Ishikawa (cell line): ENCODE measurements at regions not wholly inside any gene's neighbourhood (a gene's known extent, or its start where the extent isn't known, plus 50 kb on each side); places are given as distances from the start of the nearest gene placed in this dataset.

Source experiments
- CEBPB ChIP-seq: IDR thresholded peaks from 2 replicates; pipeline ENCODE4 v1.6.1; 2012
- CREB1 ChIP-seq: IDR thresholded peaks from 2 replicates; pipeline ENCODE4 v1.6.1; 2012; ENCODE audit warnings: low read depth
- EGR1 ChIP-seq: IDR thresholded peaks from 2 replicates; pipeline ENCODE4 v1.6.1; 2012
- EP300 ChIP-seq: IDR thresholded peaks from 2 replicates; pipeline ENCODE4 v1.6.1; 2012; ENCODE audit warnings: borderline replicate concordance
- FOXM1 ChIP-seq: IDR thresholded peaks from 2 replicates; pipeline ENCODE4 v1.6.1; 2012; ENCODE audit warnings: low read depth, borderline replicate concordance
- NFIC ChIP-seq: IDR thresholded peaks from 2 replicates; pipeline ENCODE4 v1.6.1; 2012
- RAD21 ChIP-seq: IDR thresholded peaks from 2 replicates; pipeline ENCODE4 v1.6.1; 2012; ENCODE audit warnings: low read depth
- TAF1 ChIP-seq: IDR thresholded peaks from 2 replicates; pipeline ENCODE4 v1.6.1; 2012; ENCODE audit warnings: low read depth, mild to moderate bottlenecking
- TCF12 ChIP-seq: IDR thresholded peaks from 2 replicates; pipeline ENCODE4 v1.6.1; 2012; ENCODE audit warnings: low read depth
- TEAD4 ChIP-seq: IDR thresholded peaks from 2 replicates; pipeline ENCODE4 v1.6.1; 2012
- YY1 ChIP-seq: IDR thresholded peaks from 2 replicates; pipeline ENCODE4 v1.6.1; 2012; ENCODE audit warnings: low read depth
- ZBTB7A ChIP-seq: IDR thresholded peaks from 2 replicates; pipeline ENCODE4 v1.6.1; 2012; ENCODE audit warnings: low read depth
- TF ChIP-seq, protein P1 (sequence below): IDR thresholded peaks from 2 replicates; pipeline ENCODE4 v1.6.1; 2012; ENCODE audit warnings: low read depth, mild to moderate bottlenecking
- TF ChIP-seq, protein P2 (sequence below): IDR thresholded peaks from 2 replicates; pipeline ENCODE4 v1.6.1; 2012
- TF ChIP-seq, protein P3 (sequence below): IDR thresholded peaks from 2 replicates; pipeline ENCODE4 v1.6.1; 2012

DNA sequence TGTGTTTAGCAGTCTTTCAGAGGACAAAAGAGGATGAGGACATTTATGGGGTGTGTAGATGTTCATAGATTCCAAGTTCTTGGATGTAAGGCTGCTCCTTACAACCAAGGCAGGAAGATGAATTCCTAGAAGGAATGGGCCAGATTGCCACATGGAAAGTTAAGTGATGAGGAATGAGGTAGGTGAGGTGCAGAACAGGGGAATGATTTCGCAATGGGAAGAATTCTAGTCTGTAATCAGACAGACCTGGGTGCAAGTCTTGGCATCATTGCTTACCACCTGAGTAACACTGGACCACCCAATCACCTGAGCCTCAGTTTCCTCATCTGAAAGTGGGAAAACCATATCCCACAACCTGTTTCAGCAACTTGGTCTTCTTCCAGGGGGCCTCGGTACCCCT is 174.9 kb downstream of the IER5 start:
- TF ChIP-seq CEBPB (peak; percentile 46), NFIC (no peak)

DNA sequence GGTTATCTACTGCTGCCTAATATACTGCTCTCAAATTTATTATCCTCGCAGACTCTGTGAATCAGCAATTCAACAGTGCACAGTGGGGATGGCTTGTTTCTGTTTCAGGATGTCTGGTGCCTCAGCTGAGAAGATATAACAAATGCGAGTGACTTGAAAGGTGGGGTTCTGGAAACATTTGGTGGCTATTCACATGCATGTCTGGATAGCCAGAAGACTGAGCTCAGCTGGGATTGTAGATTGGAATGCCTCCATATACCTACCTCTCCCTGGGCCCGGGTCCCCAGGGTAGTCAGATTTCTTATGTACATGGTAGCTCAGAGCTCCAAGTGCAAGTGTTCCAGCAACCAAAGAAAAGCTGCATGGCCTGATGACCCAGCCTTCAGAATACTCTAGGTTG is 176.3 kb downstream of the IER5 start:
- TF ChIP-seq, protein P1, sequence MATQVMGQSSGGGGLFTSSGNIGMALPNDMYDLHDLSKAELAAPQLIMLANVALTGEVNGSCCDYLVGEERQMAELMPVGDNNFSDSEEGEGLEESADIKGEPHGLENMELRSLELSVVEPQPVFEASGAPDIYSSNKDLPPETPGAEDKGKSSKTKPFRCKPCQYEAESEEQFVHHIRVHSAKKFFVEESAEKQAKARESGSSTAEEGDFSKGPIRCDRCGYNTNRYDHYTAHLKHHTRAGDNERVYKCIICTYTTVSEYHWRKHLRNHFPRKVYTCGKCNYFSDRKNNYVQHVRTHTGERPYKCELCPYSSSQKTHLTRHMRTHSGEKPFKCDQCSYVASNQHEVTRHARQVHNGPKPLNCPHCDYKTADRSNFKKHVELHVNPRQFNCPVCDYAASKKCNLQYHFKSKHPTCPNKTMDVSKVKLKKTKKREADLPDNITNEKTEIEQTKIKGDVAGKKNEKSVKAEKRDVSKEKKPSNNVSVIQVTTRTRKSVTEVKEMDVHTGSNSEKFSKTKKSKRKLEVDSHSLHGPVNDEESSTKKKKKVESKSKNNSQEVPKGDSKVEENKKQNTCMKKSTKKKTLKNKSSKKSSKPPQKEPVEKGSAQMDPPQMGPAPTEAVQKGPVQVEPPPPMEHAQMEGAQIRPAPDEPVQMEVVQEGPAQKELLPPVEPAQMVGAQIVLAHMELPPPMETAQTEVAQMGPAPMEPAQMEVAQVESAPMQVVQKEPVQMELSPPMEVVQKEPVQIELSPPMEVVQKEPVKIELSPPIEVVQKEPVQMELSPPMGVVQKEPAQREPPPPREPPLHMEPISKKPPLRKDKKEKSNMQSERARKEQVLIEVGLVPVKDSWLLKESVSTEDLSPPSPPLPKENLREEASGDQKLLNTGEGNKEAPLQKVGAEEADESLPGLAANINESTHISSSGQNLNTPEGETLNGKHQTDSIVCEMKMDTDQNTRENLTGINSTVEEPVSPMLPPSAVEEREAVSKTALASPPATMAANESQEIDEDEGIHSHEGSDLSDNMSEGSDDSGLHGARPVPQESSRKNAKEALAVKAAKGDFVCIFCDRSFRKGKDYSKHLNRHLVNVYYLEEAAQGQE: no peak
- TF ChIP-seq FOXM1: no peak
- no peak for TF ChIP-seq TCF12
- TF ChIP-seq YY1: no peak
- no peak for TF ChIP-seq EGR1
- TF ChIP-seq, protein P2, sequence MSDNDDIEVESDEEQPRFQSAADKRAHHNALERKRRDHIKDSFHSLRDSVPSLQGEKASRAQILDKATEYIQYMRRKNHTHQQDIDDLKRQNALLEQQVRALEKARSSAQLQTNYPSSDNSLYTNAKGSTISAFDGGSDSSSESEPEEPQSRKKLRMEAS: no peak
- TF ChIP-seq TAF1: no peak
- no peak for TF ChIP-seq EP300
- TF ChIP-seq ZBTB7A: no peak
- no peak for TF ChIP-seq TEAD4
- no peak for TF ChIP-seq RAD21
- TF ChIP-seq CREB1: no peak
- no peak for TF ChIP-seq CEBPB
- TF ChIP-seq, protein P3, sequence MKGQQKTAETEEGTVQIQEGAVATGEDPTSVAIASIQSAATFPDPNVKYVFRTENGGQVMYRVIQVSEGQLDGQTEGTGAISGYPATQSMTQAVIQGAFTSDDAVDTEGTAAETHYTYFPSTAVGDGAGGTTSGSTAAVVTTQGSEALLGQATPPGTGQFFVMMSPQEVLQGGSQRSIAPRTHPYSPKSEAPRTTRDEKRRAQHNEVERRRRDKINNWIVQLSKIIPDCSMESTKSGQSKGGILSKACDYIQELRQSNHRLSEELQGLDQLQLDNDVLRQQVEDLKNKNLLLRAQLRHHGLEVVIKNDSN: no peak
- no peak for TF ChIP-seq NFIC

DNA sequence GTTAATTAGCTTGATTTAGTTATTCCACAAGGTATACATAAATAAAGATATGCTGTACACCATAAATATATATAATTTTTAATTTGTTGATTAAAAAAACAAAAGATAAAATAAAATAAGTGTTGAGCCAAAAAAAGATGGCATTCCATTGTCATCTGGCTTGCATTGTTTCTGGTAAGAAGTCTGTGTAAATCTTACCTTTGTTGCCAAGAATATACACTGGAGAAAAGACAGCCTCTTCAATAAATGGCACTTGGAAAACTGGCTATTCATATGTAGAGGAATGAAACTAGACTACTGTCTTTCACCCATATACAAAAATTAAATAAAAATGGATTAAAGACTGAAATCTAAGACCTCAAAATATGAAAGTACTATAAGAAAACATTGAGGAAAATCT is 196.5 kb downstream of the IER5 start:
- TF ChIP-seq TCF12 (no peak), NFIC (no peak), TAF1 (no peak), ZBTB7A (no peak), FOXM1 (no peak), TEAD4 (no peak), YY1 (no peak)
- TF ChIP-seq, protein P2: no peak
- TF ChIP-seq, protein P1: no peak

DNA sequence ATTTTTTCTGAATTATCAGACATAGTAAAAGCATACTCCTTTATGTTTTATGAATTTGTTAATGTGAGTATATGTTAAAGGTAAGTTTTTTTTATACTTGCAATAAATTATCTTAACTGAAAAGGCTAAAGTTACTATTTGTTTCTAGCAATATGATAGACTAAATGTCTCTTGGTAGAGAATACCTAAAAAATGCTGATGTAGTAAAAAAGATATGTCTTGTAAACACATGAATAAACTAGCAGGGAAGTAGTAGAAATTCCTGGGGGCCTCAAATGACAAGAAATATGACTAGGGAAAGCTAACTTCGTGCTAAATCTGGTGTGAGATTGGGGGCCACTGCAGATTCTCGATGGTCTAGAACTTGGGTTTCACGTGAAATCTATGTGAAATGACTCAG is 188.1 kb upstream of the CACNA1E start:
- TF ChIP-seq EP300 (no peak), CREB1 (no peak), YY1 (no peak), EGR1 (no peak), TEAD4 (no peak), ZBTB7A (no peak), TCF12 (no peak), NFIC (no peak), FOXM1 (no peak), RAD21 (no peak), CEBPB (no peak)
- TF ChIP-seq, protein P3: no peak
- TF ChIP-seq, protein P2: no peak

DNA sequence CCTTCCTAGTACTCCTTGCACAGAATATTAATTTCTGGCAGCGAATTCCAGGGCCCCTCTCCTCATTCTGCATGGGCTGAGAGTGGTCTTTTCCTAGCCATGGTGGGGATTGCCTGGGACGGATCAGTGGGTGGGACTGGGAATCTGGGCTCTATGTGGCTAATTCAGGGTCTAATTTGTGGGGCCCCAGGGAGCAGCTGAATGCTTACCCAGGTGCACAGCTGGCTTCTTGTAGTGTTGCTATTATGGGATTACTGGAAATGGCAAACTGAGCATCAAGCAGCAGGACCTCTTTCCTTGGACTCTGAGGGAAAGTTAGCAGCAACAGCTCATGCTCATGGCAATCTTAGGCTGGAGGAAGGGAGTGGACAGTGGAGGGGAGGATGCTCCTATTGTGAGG is 187.1 kb upstream of the CACNA1E start:
- no peak for TF ChIP-seq RAD21
- no peak for TF ChIP-seq TAF1

DNA sequence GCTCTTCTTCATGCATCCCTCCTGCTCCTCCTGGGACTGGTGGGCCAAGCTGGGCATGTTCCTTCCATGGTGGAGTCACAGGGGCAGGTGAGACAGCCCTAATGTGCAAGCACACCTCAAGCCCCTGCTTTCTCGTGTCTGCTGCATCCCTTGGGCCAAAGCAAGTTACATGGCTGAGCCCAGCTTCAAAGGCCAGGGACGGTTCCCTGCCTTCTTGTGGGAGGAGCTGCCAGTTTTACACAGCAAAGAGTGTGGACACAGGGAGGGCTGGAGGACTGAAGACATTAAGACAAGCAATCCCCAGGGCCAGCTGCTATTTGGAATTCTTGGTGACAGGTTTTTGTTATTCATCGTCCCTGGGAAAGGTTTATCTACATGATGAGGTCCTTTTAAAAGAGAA is 175.2 kb upstream of the CACNA1E start:
- TF ChIP-seq, protein P3: no peak
- TF ChIP-seq CEBPB: no peak
- TF ChIP-seq, protein P2: no peak
- no peak for TF ChIP-seq TAF1
- TF ChIP-seq EGR1: no peak
- no peak for TF ChIP-seq NFIC
- no peak for TF ChIP-seq FOXM1
- no peak for TF ChIP-seq EP300
- TF ChIP-seq ZBTB7A: no peak
- no peak for TF ChIP-seq CREB1
- TF ChIP-seq TEAD4: no peak
- no peak for TF ChIP-seq RAD21
- no peak for TF ChIP-seq TCF12
- TF ChIP-seq, protein P1: no peak
- TF ChIP-seq YY1: no peak
